MM.1S (cell line): ENCODE measurements at regions not wholly inside any gene's neighbourhood (a gene's known extent, or its start where the extent isn't known, plus 50 kb on each side); places are given as distances from the start of the nearest gene placed in this dataset.

Experiments
- EZH2 ChIP-seq: fragments of 300-600 bp; sonication (generic); optimal IDR thresholded peaks from 2 replicates; pipeline ENCODE3; 2017; ENCODE audit warnings: low read depth, mild to moderate bottlenecking, antibody characterized with exemption, low read length, mixed read lengths
- EZH2phosphoT487 ChIP-seq: fragments of 300-600 bp; sonication (generic); IDR thresholded peaks from 2 replicates; pipeline ENCODE4 v1.6.1; 2018; ENCODE audit warnings: antibody characterized with exemption, low read length
- TF ChIP-seq, protein P1 (sequence below): fragments of 300-600 bp; sonication (generic); IDR thresholded peaks from 2 replicates; pipeline ENCODE4 v1.5.1; 2016; ENCODE audit warnings: antibody characterized with exemption, low read length, mixed read lengths

DNA sequence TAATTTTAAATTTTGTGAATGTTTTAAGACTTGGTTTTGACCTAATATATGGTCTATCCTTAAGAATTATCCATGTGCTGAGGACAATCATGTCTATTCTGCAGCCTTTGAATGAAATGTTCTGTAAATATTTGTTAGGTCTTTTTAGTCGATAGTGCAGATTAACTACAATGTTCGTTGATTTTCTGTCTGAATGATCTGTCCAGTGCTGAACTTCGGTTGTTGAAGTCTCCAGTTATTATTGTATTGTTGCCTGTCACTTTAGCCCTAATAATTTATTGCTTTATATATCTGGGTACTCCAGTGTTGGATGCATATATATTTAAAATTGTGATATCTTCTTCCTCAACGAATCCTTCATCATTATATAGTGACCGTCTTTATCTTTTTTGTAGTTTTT lies 218.3 kb upstream of the ZC4H2 start:
- TF ChIP-seq EZH2 (no peak), EZH2phosphoT487 (no peak)
- TF ChIP-seq, protein P1, sequence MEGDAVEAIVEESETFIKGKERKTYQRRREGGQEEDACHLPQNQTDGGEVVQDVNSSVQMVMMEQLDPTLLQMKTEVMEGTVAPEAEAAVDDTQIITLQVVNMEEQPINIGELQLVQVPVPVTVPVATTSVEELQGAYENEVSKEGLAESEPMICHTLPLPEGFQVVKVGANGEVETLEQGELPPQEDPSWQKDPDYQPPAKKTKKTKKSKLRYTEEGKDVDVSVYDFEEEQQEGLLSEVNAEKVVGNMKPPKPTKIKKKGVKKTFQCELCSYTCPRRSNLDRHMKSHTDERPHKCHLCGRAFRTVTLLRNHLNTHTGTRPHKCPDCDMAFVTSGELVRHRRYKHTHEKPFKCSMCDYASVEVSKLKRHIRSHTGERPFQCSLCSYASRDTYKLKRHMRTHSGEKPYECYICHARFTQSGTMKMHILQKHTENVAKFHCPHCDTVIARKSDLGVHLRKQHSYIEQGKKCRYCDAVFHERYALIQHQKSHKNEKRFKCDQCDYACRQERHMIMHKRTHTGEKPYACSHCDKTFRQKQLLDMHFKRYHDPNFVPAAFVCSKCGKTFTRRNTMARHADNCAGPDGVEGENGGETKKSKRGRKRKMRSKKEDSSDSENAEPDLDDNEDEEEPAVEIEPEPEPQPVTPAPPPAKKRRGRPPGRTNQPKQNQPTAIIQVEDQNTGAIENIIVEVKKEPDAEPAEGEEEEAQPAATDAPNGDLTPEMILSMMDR = no peak
